ENCODE measurements at regions not wholly inside any gene's neighbourhood (a gene's known extent, or its start where the extent isn't known, plus 50 kb on each side); places are given as distances from the start of the nearest gene placed in this dataset.

GRCh38 chr2:137799600-137799999 is 164.7 kb upstream of the HNMT start:
- TF ChIP-seq CTCF (IDR thresholded peaks at IDR 0.05 in 8 of 11, conservative IDR thresholded peaks at IDR 0.05 in 3 of 11) = no peak
- no peak for TF ChIP-seq POLR2A (IDR thresholded peaks at IDR 0.05)
